Pancreas (tissue), 10 donors: ENCODE measurements at regions not wholly inside any gene's neighbourhood (a gene's known extent, or its start where the extent isn't known, plus 50 kb on each side); places are given as distances from the start of the nearest gene placed in this dataset.
"Not testable (repeated sequence)": the region's sequence is repeated elsewhere in the genome, so short reads cannot be mapped to it uniquely, and the experiment has no call there.

Experiments used
- ATAC-seq, 4 donors: fragments of 200-7000 bp; cut with Tn5 transposase; one replicate each; pipeline versions ENCODE4 v1.8.0 to v1.9.1; 2020; ENCODE audit warnings: mild to moderate bottlenecking in 4 of 4, moderate library complexity in 4 of 4
- DNase-seq, 6 donors: peaks; one replicate each; pipeline ENCODE4 v3.0.0-alpha.2; 2020
- FAIRE-seq: peaks from 2 replicates; lab custom pipeline; 2012; peaks lifted over from hg19 to GRCh38; lab: Jason Lieb, UNC
- H3K27ac ChIP-seq, 4 donors: fragments of 200-600 bp; sonication (generic); 1 replicate in 3 of 4; 2 replicates in 1 of 4; pipeline versions ENCODE4 v1.5.0 to v1.8.0; 2020
- H3K27me3 ChIP-seq, 4 donors: fragments of 200-600 bp; one replicate each; pipeline ENCODE4 v1.8.0; 2021
- H3K36me3 ChIP-seq, 3 donors: fragments of 200-600 bp; sonication (generic) in 1 of 3; one replicate each; pipeline versions ENCODE4 v1.5.0 to v1.8.0; 2020 to 2021
- H3K4me1 ChIP-seq, 3 donors: fragments of 200-600 bp; one replicate each; pipeline ENCODE4 v1.8.0; 2021
- H3K4me3 ChIP-seq, 4 donors: fragments of 200-600 bp; sonication (generic) in 2 of 4; one replicate each; pipeline versions ENCODE4 v1.5.0 to v1.8.0; 2020 to 2021
- H3K9me3 ChIP-seq, 4 donors: fragments of 200-600 bp; one replicate each; pipeline ENCODE4 v1.8.0; 2021
- CTCF ChIP-seq, 4 donors: fragments of 200-600 bp; sonication (generic) in 3 of 4; IDR thresholded peaks; one replicate each; pipeline versions ENCODE4 v1.5.0 to v1.8.0; 2021; ENCODE audit warnings: antibody characterized with exemption in 4 of 4
- WGBS, 2 donors: extraction: QIAGEN DNeasy Blood & Tissue Kit; methylation state at CpG; one replicate each; pipeline ENCODE4 v1.1.7; 2013; 5-methylcytosine and 5-hydroxymethylcytosine counted together
- intact Hi-C, 3 donors: fragments of 100-400 bp; cut with DNase I; formaldehyde crosslinking; loops; one replicate each; pipeline versions ENCODE4 v1.11.1 to v1.14.2; 2022
- donor health status: healthy with polysubstance abuse.
- donor health status: DM: no; HTN: no; CAD: no; lungs with moderate emphysema.
- donor health status: DM: no; HTN: no; CAD: no.
- donor health status: control.
- donor health status: control.
- donor health status: Bipolar disorder and iron deficiency.
- donor health status: DM: yes; HTN: yes; CAD: no.
- donor health status: DM: no; HTN: no; CAD: no.
- donor health status: DM: no; HTN: no; CAD: no.
- donor health status: DM: yes; HTN: yes; CAD: no.

GRCh38 chrY:7325531-7325930 is 414.0 kb upstream of the AMELY start:
- no peaks in the 10 kb centered on the region for H3K36me3 ChIP-seq
- no peak overlapping the region for H3K27ac ChIP-seq
- TF ChIP-seq CTCF (IDR thresholded peaks at IDR 0.05) = no peak
- no peak for FAIRE-seq
- no peaks in the 10 kb centered on the region for H3K9me3 ChIP-seq
- no peak for ATAC-seq
- DNase-seq = no peak
- intact Hi-C loops = no loop called here
- no peaks in the 10 kb centered on the region for H3K27me3 ChIP-seq
- H3K4me3 ChIP-seq = no peak overlapping the region
- H3K4me1 ChIP-seq = no peaks in the 10 kb centered on the region
- WGBS, 2 donors = 98% methylated on average over 13 of the region's 13 CpGs; no CpG with 5 or more reads in 1 of the 2 donors

GRCh38 chrY:7320751-7321150 is 409.2 kb upstream of the AMELY start:
- no peak for ATAC-seq
- Histone ChIP-seq H3K27ac (no peak overlapping the region), H3K27me3 (no peaks in the 10 kb centered on the region), H3K4me1 (no peaks in the 10 kb centered on the region), H3K9me3 (no peaks in the 10 kb centered on the region), H3K36me3 (no peaks in the 10 kb centered on the region), H3K4me3 (no peak overlapping the region)
- FAIRE-seq = no peak
- WGBS, 2 donors = 95% methylated on average over 5 of the region's 5 CpGs; no CpG with 5 or more reads in 1 of the 2 donors
- no peak for DNase-seq
- TF ChIP-seq CTCF (IDR thresholded peaks at IDR 0.05) = no peak
- intact Hi-C loops = no loop called here

- ATAC-seq, intact Hi-C loops, H3K36me3 ChIP-seq, H3K4me1 ChIP-seq, H3K9me3 ChIP-seq, H3K27me3 ChIP-seq, FAIRE-seq, DNase-seq, H3K4me3 ChIP-seq, H3K27ac ChIP-seq: not testable (repeated sequence)
- WGBS, 2 donors = 86% methylated on average over 2 of the region's 4 CpGs; no CpG with 5 or more reads in 1 of the 2 donors
These were observed 408.6 kb upstream of the AMELY start for GRCh38 chrY:7320171-7320570.

- Histone ChIP-seq H3K4me1 (no peaks in the 10 kb centered on the region), H3K9me3 (no peaks in the 10 kb centered on the region), H3K27me3 (no peaks in the 10 kb centered on the region), H3K4me3 (no peak overlapping the region), H3K36me3 (no peaks in the 10 kb centered on the region), H3K27ac (no peak overlapping the region)
- ATAC-seq (no peak), DNase-seq (no peak), FAIRE-seq (no peak)
- WGBS, 2 donors = 95% methylated on average over 5 of the region's 5 CpGs; no CpG with 5 or more reads in 1 of the 2 donors
- no peak for TF ChIP-seq CTCF (IDR thresholded peaks at IDR 0.05)
- intact Hi-C loops = no loop called here
These were observed 406.6 kb upstream of the AMELY start for GRCh38 chrY:7318122-7318521.

- Histone ChIP-seq H3K27ac (no peak overlapping the region), H3K4me3 (no peak overlapping the region), H3K9me3 (no peaks in the 10 kb centered on the region), H3K4me1 (no peaks in the 10 kb centered on the region), H3K36me3 (no peaks in the 10 kb centered on the region), H3K27me3 (no peaks in the 10 kb centered on the region)
- intact Hi-C loops = no loop called here
- ATAC-seq = no peak
- WGBS, 2 donors = 74% methylated on average over 3 of the region's 3 CpGs; no CpG with 5 or more reads in 1 of the 2 donors
- FAIRE-seq = no peak
- no peak for DNase-seq
- TF ChIP-seq CTCF (IDR thresholded peaks at IDR 0.05) = no peak
These were observed 406.0 kb upstream of the AMELY start for GRCh38 chrY:7317571-7317970.
